IPS-NIHi11 (cell line): ENCODE measurements at regions not wholly inside any gene's neighbourhood (a gene's known extent, or its start where the extent isn't known, plus 50 kb on each side); places are given as distances from the start of the nearest gene placed in this dataset.

ENCODE experiments used
- DNase-seq: peaks from one replicate; pipeline ENCODE4 v3.0.0; 2012; ENCODE audit warnings: mixed read lengths, low spot score

DNA sequence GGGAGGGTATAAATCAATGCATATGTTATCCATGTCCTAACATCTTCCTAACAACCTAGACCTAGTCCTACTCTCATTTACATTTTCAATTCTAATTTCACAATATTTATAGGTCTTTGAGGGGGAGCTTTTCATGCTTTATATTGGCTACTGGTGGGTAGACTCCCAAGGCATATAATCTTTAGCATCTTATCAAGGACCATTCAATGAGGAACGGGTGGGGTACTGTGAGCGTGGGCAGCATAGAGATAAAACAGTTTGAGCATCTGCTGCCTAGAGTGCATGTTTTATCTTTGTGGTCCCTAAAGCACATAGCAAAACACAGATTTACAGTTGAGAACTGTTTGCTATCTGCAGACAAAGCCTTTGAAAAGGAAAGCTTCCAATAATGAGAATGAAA lies 427.6 kb upstream of the WWC1 start:
- no peak for DNase-seq

- DNase-seq: no peak
Observed at GRCh38 chr5:167864801-167865200, 426.6 kb upstream of the WWC1 start.

- no peak for DNase-seq
Observed at GRCh38 chr5:167866797-167867196, 424.6 kb upstream of the WWC1 start.

GRCh38 chr5:167867281-167867680 lies 424.2 kb upstream of the WWC1 start:
- DNase-seq: no peak

GRCh38 chr5:167869125-167869524 lies 422.3 kb upstream of the WWC1 start:
- DNase-seq: no peak

- no peak for DNase-seq
Observed at GRCh38 chr5:167870055-167870454, 421.4 kb upstream of the WWC1 start.

GRCh38 chr5:167871091-167871490 lies 420.4 kb upstream of the WWC1 start:
- DNase-seq: no peak

DNA sequence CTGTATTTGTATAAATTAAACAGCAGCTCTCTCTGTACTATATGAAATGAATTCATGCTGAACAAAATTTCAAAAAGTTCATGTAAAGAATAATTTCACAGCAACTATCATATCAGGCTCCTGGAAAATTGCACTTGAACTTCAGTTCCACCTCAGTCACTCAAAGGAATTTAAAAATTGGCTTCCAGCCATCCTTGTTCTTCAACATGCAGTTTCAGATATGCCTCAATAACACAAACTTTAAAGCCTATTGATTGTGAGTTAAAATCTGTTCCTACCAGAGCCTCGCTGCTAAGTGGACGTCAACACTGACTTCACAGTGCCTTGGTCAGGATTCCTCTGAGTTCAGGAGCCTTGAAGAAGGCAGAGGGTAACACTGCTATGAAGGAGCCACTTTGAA lies 418.7 kb upstream of the WWC1 start:
- DNase-seq: no peak

- DNase-seq: no peak
Observed at GRCh38 chr5:167877114-167877722, 414.2 kb upstream of the WWC1 start.

- DNase-seq: no peak
Observed at GRCh38 chr5:167877924-167878323, 413.5 kb upstream of the WWC1 start.

GRCh38 chr5:167880420-167880819 lies 411.0 kb upstream of the WWC1 start:
- no peak for DNase-seq

GRCh38 chr5:167881041-167881440 lies 410.4 kb upstream of the WWC1 start:
- DNase-seq: no peak

DNA sequence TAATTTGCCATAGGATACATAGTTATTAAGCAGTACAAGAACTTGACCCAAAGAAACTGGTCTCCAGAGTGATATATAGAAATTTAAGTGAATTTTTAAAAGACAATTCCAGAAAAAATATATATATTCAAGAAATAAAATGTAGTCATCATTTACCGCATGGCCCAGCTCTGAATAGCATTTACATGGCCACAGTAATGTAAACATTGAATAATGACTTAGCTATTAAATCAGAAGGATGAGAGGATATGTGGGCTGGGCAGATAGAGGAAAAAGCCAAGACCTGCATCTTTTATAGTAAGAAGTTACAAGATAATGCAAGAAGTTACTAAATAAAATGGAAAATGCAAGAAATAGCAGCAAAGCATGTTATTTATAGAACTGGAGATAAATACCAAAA lies 405.2 kb upstream of the WWC1 start:
- DNase-seq: no peak

- no peak for DNase-seq
Observed at GRCh38 chr5:167888393-167888792, 403.1 kb upstream of the WWC1 start.

- DNase-seq: peak; percentile 16
Observed at GRCh38 chr5:167889276-167889675, 402.2 kb upstream of the WWC1 start.

DNA sequence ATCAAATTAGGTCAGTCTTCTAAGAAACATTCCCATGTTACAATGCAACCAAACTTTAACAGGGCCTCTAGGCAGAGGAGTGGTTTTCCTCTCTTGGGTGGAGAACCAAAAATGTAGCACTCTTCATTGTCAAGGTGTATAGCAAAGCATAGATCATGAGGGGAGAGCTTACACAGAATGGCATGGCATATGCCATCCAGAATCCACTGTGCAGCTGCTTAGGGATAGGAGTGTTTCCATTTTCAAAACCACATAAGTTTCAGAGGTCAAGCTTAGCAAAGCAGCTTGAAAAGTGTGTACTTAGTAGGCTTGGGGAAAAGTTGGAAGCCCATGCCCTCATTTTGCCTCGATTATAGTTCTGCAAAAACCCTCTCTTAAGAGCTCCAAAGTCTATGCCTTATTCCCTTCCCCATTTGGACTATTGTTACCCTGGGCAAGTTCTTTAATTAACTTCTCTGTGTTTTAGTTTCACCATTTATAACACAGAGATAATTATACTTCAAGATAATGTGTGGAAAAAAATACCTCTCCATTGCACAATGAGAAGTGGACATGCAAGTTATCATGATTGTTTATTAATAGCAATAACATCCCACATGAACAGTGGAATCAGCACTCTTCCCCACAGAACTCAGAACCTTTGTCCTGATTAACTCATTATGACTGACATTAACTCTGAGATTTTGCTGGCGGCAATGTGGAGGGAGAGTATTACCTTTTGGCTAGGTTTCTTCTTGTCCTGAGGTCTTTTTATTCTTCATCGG lies 398.9 kb upstream of the WWC1 start:
- DNase-seq: no peak

DNA sequence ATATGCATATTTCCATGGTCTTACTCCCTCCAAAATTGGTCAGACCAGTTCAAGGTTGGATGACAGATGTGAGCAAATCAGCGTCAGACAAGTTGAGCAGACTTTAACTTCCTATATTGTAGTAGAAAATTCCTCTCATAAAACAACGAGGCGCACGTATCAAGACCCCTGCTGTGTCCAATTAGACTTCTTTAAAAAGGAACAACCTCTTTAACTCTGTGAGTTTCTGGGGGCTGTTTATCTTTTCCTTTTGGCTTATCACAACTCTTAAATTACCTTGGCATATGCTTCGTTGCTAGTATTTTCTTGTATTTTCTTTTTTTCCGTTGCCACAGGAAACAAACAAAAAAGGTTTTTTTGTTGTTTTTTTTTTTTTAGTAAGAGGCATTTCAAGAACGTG lies 398.2 kb upstream of the WWC1 start:
- DNase-seq: no peak

- DNase-seq: no peak
Observed at GRCh38 chr5:167894631-167895472, 396.6 kb upstream of the WWC1 start.

GRCh38 chr5:167895899-167896659 lies 395.4 kb upstream of the WWC1 start:
- no peak for DNase-seq

GRCh38 chr5:167896814-167897213 lies 394.6 kb upstream of the WWC1 start:
- DNase-seq: no peak

DNA sequence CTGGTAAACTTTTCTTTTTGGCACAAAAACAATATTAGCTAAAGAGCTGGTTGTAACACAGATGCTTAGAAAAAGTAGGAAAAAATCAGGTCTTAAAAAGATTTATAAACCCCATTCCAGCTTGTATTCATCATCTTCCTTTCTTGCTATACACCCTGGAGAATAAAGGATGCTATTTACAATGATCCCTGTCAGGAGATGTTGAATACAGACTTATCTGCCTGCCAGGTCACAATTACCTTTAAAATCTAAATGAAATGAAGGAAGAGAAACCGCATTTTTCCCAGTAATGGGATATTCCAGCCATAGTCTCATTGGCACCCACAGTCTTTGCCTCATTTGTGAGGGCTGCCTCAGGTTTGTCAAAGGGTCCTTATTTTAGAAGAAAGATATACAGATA lies 394.1 kb upstream of the WWC1 start:
- no peak for DNase-seq

- DNase-seq: no peak
Observed at GRCh38 chr5:167898361-167899042, 392.9 kb upstream of the WWC1 start.
